H1 (cell line): ENCODE measurements at regions not wholly inside any gene's neighbourhood (a gene's known extent, or its start where the extent isn't known, plus 50 kb on each side); places are given as distances from the start of the nearest gene placed in this dataset.

Experiments used
- POLR2A ChIP-seq, 2 experiments: IDR thresholded peaks; 1 replicate in 1 of 2; 2 replicates in 1 of 2; pipeline ENCODE4 v1.6.1; 2011; ENCODE audit warnings: low read depth in 2 of 2, low read length in 2 of 2, mild to moderate bottlenecking in 2 of 2; ENCODE audit errors: control extremely low read depth in 1 of 2
- TF ChIP-seq, protein P1 (sequence below), 3 experiments: IDR thresholded peaks; 1 replicate in 2 of 3; 2 replicates in 1 of 3; pipeline versions ENCODE4 v1.5.1 to v1.6.1; 2011; ENCODE audit warnings: low read length in 3 of 3, mild to moderate bottlenecking in 3 of 3, inconsistent platforms in 2 of 3, low read depth in 1 of 3, moderate library complexity in 1 of 3; ENCODE audit not compliant: insufficient read depth in 1 of 3; ENCODE audit errors: control extremely low read depth in 1 of 3

DNA sequence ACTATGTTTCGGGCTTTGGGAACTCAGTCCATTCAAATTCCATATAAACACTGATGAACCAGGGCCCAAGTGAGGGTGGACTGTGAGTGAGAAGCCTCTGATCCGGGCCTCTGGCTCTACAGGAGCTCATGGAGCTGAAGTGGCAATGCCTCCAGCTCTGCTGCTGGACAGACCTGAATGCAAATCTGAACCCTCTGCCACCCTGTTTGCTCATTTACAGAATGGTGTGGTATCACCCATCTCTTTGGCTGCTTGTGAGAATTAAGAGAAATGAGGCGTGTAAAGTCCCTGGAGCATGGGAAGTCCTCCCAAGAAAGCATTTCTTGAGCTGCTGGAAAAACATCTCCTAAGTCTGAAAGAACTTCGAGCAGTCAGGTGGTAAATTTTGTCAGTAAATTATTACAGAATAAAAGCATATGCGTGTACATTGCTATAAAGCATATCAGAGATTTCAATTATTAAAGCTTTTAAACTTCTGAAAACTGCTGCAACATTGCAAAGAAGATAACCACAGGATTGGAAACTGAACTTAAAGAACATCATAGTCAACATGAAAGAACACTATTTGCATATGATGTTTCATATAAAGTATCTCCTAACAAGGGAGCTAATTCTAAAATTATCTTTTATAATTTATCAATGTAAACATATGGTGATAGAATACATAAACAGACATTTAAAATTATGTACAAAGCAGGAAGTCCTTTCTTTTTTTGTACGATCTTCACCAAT is 369.0 kb downstream of the UQCRFS1 start:
- TF ChIP-seq POLR2A (IDR thresholded peaks at IDR 0.05; ENCODE audit: control extremely low read depth in 1 of 2, low read depth in 2 of 2, low read length in 2 of 2) = no peak
- TF ChIP-seq, protein P1, sequence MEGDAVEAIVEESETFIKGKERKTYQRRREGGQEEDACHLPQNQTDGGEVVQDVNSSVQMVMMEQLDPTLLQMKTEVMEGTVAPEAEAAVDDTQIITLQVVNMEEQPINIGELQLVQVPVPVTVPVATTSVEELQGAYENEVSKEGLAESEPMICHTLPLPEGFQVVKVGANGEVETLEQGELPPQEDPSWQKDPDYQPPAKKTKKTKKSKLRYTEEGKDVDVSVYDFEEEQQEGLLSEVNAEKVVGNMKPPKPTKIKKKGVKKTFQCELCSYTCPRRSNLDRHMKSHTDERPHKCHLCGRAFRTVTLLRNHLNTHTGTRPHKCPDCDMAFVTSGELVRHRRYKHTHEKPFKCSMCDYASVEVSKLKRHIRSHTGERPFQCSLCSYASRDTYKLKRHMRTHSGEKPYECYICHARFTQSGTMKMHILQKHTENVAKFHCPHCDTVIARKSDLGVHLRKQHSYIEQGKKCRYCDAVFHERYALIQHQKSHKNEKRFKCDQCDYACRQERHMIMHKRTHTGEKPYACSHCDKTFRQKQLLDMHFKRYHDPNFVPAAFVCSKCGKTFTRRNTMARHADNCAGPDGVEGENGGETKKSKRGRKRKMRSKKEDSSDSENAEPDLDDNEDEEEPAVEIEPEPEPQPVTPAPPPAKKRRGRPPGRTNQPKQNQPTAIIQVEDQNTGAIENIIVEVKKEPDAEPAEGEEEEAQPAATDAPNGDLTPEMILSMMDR (IDR thresholded peaks at IDR 0.05; ENCODE audit: control extremely low read depth in 1 of 3, insufficient read depth in 1 of 3, low read depth in 1 of 3, low read length in 3 of 3) = no peak
